AG09319 (cell line): ENCODE measurements at regions not wholly inside any gene's neighbourhood (a gene's known extent, or its start where the extent isn't known, plus 50 kb on each side); places are given as distances from the start of the nearest gene placed in this dataset.

Source experiments
- DNase-seq: peaks from one replicate; pipeline ENCODE4 v3.0.0-alpha.2; 2010; ENCODE audit warnings: low read depth; ENCODE audit errors: extremely low read depth
- TF ChIP-seq, protein P1 (sequence below): IDR thresholded peaks from 2 replicates; pipeline ENCODE4 v1.5.1; 2011; ENCODE audit warnings: low read depth, mild to moderate bottlenecking, inconsistent platforms, low read length, moderate library complexity

DNA sequence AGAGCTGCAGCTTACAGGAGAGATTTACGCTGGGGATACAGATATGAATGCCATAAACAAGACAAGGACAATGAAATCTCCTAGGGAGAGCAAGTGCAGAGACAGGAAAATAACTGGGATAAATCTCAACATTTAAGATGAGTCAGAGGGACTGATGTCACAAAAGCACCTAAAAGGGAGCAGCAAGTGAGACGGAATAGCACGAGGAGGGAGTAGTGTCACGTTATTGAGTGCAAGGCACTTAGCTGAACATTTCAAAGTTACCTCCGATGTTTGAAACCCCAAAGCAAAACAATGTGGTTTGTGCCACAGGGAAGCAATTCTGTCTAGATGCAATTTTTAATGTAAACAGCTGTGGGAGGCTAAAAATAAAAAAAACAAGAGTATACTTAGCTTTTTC lies 1131.7 kb upstream of the EYS start:
- no peak for DNase-seq
- TF ChIP-seq, protein P1, sequence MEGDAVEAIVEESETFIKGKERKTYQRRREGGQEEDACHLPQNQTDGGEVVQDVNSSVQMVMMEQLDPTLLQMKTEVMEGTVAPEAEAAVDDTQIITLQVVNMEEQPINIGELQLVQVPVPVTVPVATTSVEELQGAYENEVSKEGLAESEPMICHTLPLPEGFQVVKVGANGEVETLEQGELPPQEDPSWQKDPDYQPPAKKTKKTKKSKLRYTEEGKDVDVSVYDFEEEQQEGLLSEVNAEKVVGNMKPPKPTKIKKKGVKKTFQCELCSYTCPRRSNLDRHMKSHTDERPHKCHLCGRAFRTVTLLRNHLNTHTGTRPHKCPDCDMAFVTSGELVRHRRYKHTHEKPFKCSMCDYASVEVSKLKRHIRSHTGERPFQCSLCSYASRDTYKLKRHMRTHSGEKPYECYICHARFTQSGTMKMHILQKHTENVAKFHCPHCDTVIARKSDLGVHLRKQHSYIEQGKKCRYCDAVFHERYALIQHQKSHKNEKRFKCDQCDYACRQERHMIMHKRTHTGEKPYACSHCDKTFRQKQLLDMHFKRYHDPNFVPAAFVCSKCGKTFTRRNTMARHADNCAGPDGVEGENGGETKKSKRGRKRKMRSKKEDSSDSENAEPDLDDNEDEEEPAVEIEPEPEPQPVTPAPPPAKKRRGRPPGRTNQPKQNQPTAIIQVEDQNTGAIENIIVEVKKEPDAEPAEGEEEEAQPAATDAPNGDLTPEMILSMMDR = no peak

DNA sequence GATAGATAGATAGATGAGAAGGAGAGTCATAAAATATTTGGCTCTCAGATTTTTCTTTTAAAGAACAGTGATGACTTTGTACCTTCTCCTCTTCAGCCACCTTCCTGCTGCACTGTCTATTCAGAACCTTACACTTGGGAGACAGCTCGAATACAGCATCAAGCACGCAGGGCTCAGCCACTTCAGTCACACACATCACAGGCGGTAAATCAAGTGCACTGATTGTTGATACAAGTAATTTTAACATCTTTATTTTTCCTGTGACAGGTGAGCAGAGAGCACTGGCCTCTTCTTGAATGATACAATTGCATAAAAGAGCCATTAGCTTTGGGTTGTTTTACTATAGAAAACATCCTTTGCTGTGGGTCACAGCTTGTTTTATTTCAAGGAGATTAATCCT lies 1118.5 kb upstream of the EYS start:
- DNase-seq = no peak
- TF ChIP-seq, protein P1 = no peak

DNA sequence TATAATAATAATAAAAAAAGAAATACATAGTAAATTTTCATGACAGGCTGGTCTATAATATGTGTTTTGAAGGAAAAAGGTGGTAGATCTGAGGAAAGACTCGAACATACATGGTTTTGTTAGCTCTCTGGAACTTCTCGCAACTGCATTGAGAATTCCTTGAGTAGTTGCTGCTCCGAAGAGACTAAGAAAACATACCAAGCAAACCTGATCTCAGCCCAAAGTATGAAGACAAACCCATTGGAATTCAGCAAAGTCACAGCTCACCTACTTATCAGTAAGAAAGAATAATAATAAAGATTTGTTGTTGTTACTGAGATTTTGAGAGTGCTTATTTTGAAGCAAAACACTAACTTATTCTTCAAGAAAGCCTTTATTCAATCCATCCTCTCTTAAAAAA lies 1107.1 kb upstream of the EYS start:
- TF ChIP-seq, protein P1 = no peak
- DNase-seq = no peak

DNA sequence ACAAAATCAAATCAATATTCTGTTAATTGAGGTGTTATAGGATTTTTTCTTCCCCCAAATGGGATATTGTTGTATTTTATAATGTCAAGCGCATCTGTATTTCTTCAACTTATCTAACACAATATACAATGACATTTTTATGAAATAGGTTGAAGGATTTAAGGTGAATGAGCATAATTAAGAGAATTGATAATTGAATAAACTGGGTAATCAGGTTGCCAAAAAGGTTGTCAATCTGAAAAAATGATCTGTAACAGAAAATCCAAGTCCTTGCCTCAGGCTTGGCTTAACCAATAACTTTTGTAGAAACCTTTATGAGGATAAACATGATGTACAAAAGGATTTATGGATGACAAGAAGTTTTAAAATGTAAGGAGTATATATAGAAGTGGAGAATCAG lies 1101.7 kb upstream of the EYS start:
- no peak for DNase-seq
- TF ChIP-seq, protein P1 = no peak

DNA sequence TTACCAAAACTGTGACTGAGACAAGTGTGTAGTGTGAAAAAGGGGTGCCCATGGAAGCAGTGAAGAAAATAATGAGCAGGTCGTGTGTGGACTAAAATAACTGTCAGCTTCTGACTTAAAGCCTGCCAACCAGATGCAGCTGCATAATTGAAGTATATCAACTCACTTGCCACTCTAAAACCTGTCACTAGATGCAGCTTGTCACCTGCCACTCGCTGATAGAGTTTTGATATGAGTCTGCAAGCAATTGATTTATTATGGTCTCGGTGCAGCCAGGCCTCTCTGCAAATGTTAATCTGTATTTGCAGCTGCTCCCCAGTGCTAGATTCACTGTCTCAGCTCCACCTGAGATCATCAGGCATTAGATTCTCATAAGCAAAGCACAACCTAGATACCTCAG lies 1090.0 kb upstream of the EYS start:
- TF ChIP-seq, protein P1 = no peak
- no peak for DNase-seq

DNA sequence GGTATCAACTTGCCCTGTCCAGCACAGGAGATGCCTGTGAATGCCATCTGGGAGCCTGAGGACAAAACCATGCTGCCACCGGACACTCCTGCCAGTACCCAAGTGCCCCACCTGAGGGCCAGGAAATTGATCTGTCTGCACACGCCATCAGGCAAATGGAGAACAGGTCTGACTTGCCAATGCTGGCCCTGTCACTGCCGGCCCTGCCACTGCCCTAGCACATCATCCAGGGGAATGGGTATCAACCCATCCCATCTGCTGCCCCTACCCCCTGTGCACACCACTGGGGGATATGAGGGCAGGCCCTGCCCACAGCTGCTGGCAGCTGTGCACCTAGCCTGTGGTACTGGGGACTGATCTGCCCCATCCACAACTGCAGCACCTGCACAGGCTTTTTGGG lies 1081.6 kb upstream of the EYS start:
- DNase-seq = no peak
- TF ChIP-seq, protein P1 = no peak

DNA sequence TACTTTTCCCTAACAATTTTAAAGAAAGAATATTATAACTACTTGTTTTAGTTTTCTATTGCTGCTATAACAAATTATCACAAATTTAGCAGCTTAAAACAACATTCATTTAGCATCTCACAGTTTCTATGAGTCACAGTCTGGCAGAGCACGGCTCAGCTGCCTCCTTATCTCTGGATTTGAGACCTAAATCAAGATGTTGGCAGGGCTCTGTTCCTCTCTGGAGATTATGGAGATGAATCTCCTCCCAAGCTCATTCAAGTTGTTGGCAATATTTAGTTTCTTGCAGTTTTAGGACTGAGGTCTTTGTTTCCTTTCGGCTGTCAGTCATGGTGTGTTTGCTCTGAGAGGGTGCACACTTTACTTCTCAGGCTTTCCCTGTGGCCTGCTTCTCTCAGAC lies 1065.8 kb upstream of the EYS start:
- no peak for DNase-seq
- TF ChIP-seq, protein P1 = no peak

DNA sequence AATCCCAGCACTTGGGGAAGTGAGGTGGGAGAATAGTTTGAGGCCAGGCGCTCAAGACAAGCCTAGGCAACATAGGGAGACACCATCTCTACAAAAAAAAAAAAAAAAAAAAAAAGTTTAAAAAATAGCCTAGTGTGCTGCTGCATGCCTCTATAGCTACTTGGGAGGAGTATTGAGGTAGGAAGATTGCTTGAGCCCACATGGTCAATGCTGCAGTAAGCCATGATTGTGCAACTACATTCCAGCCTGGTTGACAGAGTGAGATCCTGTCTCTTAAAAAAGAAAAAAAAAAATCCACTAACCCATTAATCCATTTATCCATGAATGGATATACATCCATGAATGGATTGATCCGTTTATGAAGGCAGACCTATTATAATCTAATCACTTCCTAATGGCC lies 1064.6 kb upstream of the EYS start:
- TF ChIP-seq, protein P1 = no peak

More for the DNA sequence above, 1064.6 kb upstream of the EYS start:
- no peak for DNase-seq
